ENCODE measurements at regions not wholly inside any gene's neighbourhood (a gene's known extent, or its start where the extent isn't known, plus 50 kb on each side); places are given as distances from the start of the nearest gene placed in this dataset.

DNA sequence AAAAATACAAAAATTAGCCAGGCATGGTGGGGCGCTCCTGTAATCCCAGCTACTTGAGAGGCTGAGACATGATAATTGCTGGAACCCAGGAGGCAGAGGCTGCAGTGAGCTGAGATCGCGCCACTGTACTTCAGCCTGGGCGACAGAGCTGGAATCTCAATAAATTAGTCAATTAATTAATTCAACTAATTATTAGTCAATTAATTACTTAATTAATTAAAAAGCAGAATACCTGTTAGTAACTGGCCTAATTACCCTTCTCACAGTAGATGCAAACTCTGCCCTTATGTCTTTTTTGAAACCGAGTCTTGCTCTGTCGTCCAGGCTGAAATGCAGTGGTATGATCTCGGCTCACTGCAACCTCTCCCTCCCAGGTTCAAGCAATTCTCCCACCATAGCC lies 261.2 kb downstream of the ASMT start:
- TF ChIP-seq POLR2A (IDR thresholded peaks at IDR 0.05) (no peak), EP300 (IDR thresholded peaks at IDR 0.05) (no peak)
